Fibroblast of villous mesenchyme (primary cell): ENCODE measurements at regions not wholly inside any gene's neighbourhood (a gene's known extent, or its start where the extent isn't known, plus 50 kb on each side); places are given as distances from the start of the nearest gene placed in this dataset.
"Not testable (repeated sequence)": the region's sequence is repeated elsewhere in the genome, so short reads cannot be mapped to it uniquely, and the experiment has no call there.

Experiments
- DNase-seq: peaks from one replicate; pipeline ENCODE4 v3.0.0-alpha.2; 2010; ENCODE audit warnings: low read depth
- H3K4me3 ChIP-seq: 2 replicates; pipeline ENCODE4 v1.5.1; 2011; ENCODE audit warnings: low read depth, mild to moderate bottlenecking, low read length
- CTCF ChIP-seq: IDR thresholded peaks from 2 replicates; pipeline ENCODE4 v1.5.1; 2012; ENCODE audit warnings: low read depth, mild to moderate bottlenecking, low read length; ENCODE audit not compliant: insufficient read depth

GRCh38 chr2:103402336-103402735 lies 640.5 kb downstream of the TMEM182 start:
- no peak for DNase-seq
- H3K4me3 ChIP-seq, result no peak overlapping the region
- no peak for TF ChIP-seq CTCF

- H3K4me3 ChIP-seq, result no peak overlapping the region
- TF ChIP-seq CTCF, result no peak
- DNase-seq, result no peak
These were observed 641.1 kb downstream of the TMEM182 start for GRCh38 chr2:103402944-103403343.

GRCh38 chr2:103403388-103403787 lies 641.6 kb downstream of the TMEM182 start:
- not testable (repeated sequence) for DNase-seq, H3K4me3 ChIP-seq

GRCh38 chr2:103410221-103410620 lies 648.4 kb downstream of the TMEM182 start:
- no peak for TF ChIP-seq CTCF
- H3K4me3 ChIP-seq, result no peak overlapping the region

GRCh38 chr2:103419506-103419905 lies 657.7 kb downstream of the TMEM182 start:
- no peak for TF ChIP-seq CTCF
- no peak overlapping the region for H3K4me3 ChIP-seq
- no peak for DNase-seq

More at GRCh38 chr2:103410221-103410620, 648.4 kb downstream of the TMEM182 start:
- no peak for DNase-seq

GRCh38 chr2:103423100-103423499 lies 661.3 kb downstream of the TMEM182 start:
- no peak for DNase-seq
- no peak overlapping the region for H3K4me3 ChIP-seq
- no peak for TF ChIP-seq CTCF

- no peak overlapping the region for H3K4me3 ChIP-seq
- DNase-seq, result no peak
- TF ChIP-seq CTCF, result no peak
These were observed 665.7 kb downstream of the TMEM182 start for GRCh38 chr2:103427567-103427966.
